ENCODE measurements at regions not wholly inside any gene's neighbourhood (a gene's known extent, or its start where the extent isn't known, plus 50 kb on each side); places are given as distances from the start of the nearest gene placed in this dataset.

DNA sequence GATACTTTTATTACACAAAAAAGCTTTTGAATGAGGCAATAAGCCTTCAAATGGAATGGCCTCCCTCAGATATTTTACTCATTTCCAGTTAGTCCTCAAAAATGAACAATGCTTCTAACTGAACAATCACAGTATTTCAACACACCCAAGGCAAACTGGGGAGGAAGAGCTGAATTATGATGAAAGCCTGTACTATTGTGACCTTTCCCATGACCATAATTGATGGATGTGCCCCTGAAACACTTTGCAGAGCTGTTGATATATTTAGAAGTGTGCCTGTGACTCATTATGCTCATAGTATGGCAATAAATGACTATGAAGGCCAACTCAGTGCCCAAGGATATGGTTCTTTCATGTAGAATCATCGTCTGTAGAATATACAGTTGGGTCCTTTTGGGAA is 248.1 kb downstream of the AHR start:
- Histone ChIP-seq H3K36me3 (no peaks in the 10 kb centered on the region), H3K27me3 (no peaks in the 10 kb centered on the region), H3K9me3 (no peaks in the 10 kb centered on the region), H3K27ac (peak overlapping the region in 1 of 4 donors; percentile 19), H3K4me1 (no peaks in the 10 kb centered on the region), H3K4me3 (no peak overlapping the region)
- no peak for DNase-seq
- TF ChIP-seq, protein P1, sequence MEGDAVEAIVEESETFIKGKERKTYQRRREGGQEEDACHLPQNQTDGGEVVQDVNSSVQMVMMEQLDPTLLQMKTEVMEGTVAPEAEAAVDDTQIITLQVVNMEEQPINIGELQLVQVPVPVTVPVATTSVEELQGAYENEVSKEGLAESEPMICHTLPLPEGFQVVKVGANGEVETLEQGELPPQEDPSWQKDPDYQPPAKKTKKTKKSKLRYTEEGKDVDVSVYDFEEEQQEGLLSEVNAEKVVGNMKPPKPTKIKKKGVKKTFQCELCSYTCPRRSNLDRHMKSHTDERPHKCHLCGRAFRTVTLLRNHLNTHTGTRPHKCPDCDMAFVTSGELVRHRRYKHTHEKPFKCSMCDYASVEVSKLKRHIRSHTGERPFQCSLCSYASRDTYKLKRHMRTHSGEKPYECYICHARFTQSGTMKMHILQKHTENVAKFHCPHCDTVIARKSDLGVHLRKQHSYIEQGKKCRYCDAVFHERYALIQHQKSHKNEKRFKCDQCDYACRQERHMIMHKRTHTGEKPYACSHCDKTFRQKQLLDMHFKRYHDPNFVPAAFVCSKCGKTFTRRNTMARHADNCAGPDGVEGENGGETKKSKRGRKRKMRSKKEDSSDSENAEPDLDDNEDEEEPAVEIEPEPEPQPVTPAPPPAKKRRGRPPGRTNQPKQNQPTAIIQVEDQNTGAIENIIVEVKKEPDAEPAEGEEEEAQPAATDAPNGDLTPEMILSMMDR (IDR thresholded peaks at IDR 0.05) = no peak
- TF ChIP-seq POLR2A (IDR thresholded peaks at IDR 0.05) = no peak

DNA sequence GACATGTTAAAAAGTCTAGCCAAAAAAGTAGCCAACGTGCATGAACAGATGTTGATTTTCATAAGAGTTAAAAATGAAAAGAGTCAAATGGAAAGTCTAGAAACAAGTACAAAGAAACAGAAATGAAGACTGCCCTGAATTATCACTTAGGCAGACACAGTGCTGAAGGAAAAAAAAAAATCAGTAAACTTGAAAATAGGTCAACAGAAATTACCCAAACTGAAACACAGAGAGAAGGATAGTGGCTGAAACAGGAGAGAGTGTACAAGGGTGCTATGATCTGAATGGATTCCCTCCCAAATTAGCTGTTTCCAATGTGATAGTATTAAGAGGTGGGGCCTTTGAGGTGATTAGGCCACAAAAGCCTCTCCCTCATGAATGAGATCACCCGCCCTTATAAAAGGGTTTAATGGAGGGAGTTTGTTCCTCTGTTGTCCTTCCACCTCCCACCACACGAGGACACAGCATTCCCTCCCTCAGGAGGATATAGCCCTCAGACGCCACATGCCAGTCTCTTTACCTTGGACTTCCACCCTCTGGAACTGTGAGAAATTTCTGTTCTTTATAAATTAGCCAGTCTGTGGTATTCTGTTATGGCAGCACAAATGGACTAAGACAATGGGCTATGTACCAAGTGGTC is 249.7 kb downstream of the AHR start:
- no peak for TF ChIP-seq POLR2A (IDR thresholded peaks at IDR 0.05)
- TF ChIP-seq, protein P1 (IDR thresholded peaks at IDR 0.05) = no peak
- no peaks in the 10 kb centered on the region for H3K9me3 ChIP-seq
- no peaks in the 10 kb centered on the region for H3K27me3 ChIP-seq
- no peaks in the 10 kb centered on the region for H3K4me1 ChIP-seq
- H3K27ac ChIP-seq = no peak overlapping the region
- H3K4me3 ChIP-seq = no peak overlapping the region
- no peak for DNase-seq
- no peaks in the 10 kb centered on the region for H3K36me3 ChIP-seq

DNA sequence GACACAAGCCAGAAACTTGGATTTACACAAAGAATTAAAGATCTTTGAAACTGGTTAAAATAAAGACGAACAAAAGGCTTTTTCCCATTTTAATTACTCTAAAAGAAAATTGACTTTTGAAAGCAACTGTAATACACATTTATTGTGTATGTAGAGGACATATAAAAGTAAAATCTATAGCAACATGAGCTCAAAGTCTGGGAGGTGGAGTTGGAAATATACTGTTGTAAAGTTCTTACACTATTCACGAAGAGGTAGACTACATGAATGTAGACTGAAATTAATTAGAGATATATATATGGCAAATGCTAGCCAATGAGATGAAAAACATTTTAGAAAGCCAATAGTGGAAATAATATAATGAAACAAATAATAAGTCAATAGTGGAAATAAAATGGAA is 251.0 kb downstream of the AHR start:
- H3K27ac ChIP-seq = no peak overlapping the region
- no peaks in the 10 kb centered on the region for H3K36me3 ChIP-seq
- H3K27me3 ChIP-seq = no peaks in the 10 kb centered on the region
- no peaks in the 10 kb centered on the region for H3K9me3 ChIP-seq
- H3K4me3 ChIP-seq = no peak overlapping the region
- TF ChIP-seq, protein P1 (IDR thresholded peaks at IDR 0.05) = no peak
- TF ChIP-seq POLR2A (IDR thresholded peaks at IDR 0.05) = no peak
- no peak for DNase-seq
- no peaks in the 10 kb centered on the region for H3K4me1 ChIP-seq

DNA sequence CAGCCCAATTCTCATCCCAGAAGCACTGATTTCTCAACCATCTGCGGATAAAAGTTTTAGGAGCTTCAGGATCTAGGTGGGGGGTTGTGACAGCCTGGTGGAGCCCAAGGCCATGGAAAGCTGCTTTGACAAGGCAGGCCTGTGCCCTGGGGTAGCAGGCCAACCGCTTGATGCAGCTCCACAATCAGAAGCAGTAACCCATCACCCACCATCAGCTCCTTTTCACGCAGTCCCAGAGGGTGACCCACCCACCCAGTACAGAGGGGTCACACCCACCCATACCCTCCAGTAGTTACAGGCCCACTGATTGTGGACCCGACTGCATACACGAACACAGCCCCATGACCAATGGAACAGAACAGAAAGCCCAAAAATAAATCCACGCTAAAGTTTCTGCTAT is 253.9 kb downstream of the AHR start:
- Histone ChIP-seq H3K4me3 (no peak overlapping the region), H3K36me3 (no peaks in the 10 kb centered on the region), H3K4me1 (no peaks in the 10 kb centered on the region), H3K9me3 (no peaks in the 10 kb centered on the region), H3K27ac (no peak overlapping the region), H3K27me3 (no peaks in the 10 kb centered on the region)
- TF ChIP-seq, protein P1 (IDR thresholded peaks at IDR 0.05) = no peak
- TF ChIP-seq POLR2A (IDR thresholded peaks at IDR 0.05) = no peak
- no peak for DNase-seq

DNA sequence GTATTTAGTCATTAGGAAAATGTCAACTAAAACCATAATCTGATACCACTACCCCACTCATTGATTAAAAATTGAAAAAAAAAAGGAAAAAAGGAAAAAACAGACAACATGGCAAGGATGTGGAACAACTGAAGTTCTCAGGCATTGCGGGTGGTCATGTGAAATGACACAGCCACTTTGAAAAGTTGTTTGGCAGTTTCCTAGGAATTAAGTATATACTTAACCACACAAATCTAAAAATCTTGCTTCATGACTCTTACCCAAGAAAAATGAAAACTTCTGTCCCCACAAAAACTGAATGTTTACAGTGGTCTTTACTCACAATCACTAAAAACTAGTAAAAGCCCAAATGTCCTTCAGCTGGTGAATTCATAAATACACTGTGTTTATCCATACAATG is 254.5 kb downstream of the AHR start:
- no peak for DNase-seq
- Histone ChIP-seq H3K9me3 (no peaks in the 10 kb centered on the region), H3K36me3 (no peaks in the 10 kb centered on the region), H3K4me3 (no peak overlapping the region), H3K27ac (no peak overlapping the region), H3K4me1 (no peaks in the 10 kb centered on the region), H3K27me3 (no peaks in the 10 kb centered on the region)
- no peak for TF ChIP-seq POLR2A (IDR thresholded peaks at IDR 0.05)
- TF ChIP-seq, protein P1 (IDR thresholded peaks at IDR 0.05) = no peak
